Peyer's patch (tissue), 4 donors: ENCODE measurements at regions not wholly inside any gene's neighbourhood (a gene's known extent, or its start where the extent isn't known, plus 50 kb on each side); places are given as distances from the start of the nearest gene placed in this dataset.

Source experiments
- CTCF ChIP-seq, 6 experiments: fragments of 450-650 bp in 4 of 6; fragments of 200-600 bp in 2 of 6; sonication (generic) in 1 of 6; IDR thresholded peaks; one replicate each; pipeline ENCODE4 v1.5.1; 2017 to 2019; ENCODE audit warnings: antibody characterized with exemption in 6 of 6, mild to moderate bottlenecking in 3 of 6, moderate library complexity in 1 of 6
- POLR2A ChIP-seq, 2 donors: fragments of 450-650 bp; IDR thresholded peaks; one replicate each; pipeline ENCODE4 v1.5.1; 2017; ENCODE audit warnings: antibody characterized with exemption in 2 of 2, mild to moderate bottlenecking in 2 of 2, moderate library complexity in 2 of 2

GRCh38 chr10:3442451-3442990, 269.9 kb upstream of the PITRM1 start:
- TF ChIP-seq CTCF (IDR thresholded peaks at IDR 0.05) (no peak), POLR2A (IDR thresholded peaks at IDR 0.05) (no peak)
